D721Med (cell line): ENCODE measurements at regions not wholly inside any gene's neighbourhood (a gene's known extent, or its start where the extent isn't known, plus 50 kb on each side); places are given as distances from the start of the nearest gene placed in this dataset.
"Not testable (repeated sequence)": the region's sequence is repeated elsewhere in the genome, so short reads cannot be mapped to it uniquely, and the experiment has no call there.

Experiments
- DNase-seq: peaks from one replicate; pipeline ENCODE4 v3.0.0; 2011; ENCODE audit warnings: low spot score; ENCODE audit not compliant: insufficient read length
- FAIRE-seq: peaks from 2 replicates; lab custom pipeline; 2011; peaks lifted over from hg19 to GRCh38; lab: Jason Lieb, UNC
- CTCF ChIP-seq: IDR thresholded peaks from 2 replicates; pipeline ENCODE4 v1.5.1; 2012; ENCODE audit warnings: mild to moderate bottlenecking, control low read depth; ENCODE audit not compliant: insufficient read depth; ENCODE audit errors: missing control alignments

- no peak for FAIRE-seq
- TF ChIP-seq CTCF = no peak
- no peak for DNase-seq
These were observed 74.1 kb upstream of the MED13 start for GRCh38 chr17:62139141-62139540.

- DNase-seq, FAIRE-seq: not testable (repeated sequence)
These were observed 73.6 kb upstream of the MED13 start for GRCh38 chr17:62138676-62139121.

DNA sequence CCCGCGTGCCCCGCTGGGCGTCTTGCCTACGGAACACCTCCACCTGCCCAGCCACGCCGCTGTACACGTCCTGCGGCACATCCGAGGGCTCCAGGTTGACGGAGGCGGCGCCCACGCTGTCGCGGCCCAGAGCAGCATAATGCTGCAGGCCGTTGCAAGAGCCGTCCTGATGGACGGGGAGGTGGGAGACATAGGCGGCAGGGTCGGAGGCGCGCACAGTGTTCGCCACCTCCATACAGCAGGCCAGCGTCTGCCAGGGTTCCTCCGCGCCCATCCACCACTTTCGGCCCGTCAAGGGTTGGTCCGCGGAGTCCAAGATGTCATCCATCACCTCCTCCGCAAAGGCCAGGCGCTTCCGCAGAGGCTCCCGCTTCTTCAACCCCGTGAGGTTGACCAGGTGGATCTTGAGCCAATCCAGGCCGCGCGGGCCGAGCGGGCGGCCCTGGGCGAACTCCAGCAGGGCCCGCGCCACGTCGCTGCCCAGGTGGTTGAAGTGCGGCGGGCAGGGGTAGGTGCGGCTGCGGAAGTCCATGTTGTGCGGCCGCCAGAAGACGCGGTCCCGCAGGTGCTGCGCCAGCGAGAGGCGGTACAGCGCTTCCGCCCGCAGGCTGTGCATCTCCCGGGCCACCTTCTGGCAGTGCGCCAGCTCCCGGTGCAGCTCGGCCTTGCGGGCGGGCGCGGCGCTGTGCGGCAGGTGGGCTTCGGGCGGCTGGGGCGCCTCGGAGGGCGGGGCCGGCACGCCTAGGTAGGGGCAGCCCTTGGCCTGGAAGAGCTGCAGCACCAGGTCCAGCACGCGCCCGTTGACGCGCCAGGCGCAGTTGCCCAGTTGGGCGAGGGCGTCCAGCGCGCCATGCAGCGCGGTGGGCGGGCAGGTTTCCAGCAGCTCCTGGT, 72.9 kb upstream of the MED13 start:
- FAIRE-seq, DNase-seq: not testable (repeated sequence)

DNA sequence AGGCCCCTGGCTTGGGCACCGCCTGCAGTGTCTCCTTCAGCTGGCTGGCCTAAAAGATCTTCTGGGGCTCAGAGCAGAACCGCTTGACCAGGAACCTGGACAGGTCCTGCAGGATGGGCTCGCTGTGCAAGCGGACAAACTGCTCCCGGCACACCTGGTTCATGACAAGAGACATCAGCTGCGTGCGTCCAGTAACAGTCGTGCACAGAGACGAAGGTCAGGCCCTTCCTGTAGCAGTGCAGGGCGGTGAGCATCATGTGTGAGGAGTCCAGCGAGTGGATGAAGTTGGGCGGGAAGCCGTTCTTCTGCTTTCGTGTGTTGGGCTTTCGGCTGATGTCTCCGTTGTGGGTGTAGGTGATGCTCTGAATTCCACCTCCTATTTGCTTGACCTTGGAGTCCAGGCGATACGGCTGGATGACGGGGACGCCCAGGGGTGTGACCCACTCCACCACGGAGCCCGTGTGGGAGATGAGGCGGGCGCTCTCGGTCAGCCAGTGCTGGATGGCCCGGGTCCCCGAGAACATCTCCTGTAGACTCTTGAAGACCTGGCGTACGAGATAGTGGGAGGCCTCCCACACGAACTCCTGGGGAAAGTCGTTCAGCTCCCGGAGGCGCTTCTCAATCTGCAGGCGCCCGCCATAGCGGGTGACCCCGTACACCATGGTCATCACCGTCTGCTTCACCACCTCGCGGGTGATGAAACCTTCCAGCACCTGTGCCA, 72.1 kb upstream of the MED13 start:
- not testable (repeated sequence) for DNase-seq, FAIRE-seq

DNA sequence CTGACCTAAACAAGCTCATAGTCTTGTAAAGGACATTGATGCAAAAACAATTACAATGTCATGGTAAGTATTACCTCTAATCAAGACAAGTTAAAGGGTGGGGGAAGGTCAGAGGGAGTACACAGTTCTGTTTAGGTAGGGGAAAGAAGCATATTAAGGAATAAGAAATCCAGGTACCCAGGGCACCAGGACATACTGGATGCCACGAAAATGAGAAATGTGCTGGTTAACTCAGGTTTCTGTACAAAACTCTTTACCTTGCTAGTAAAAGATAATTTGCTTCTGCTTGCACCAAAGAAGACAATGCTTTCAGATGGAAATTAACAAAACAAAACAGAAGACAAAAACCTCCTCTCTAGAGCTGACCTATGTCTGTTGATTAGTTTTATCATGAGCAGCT, 70.7 kb upstream of the MED13 start:
- DNase-seq = no peak

GRCh38 chr17:62135096-62135495, 70.0 kb upstream of the MED13 start:
- not testable (repeated sequence) for FAIRE-seq, DNase-seq

More for the DNA sequence above, 70.7 kb upstream of the MED13 start:
- no peak for TF ChIP-seq CTCF
- no peak for FAIRE-seq

GRCh38 chr17:62134397-62134796, 69.3 kb upstream of the MED13 start:
- FAIRE-seq = no peak
- TF ChIP-seq CTCF = no peak
- no peak for DNase-seq

GRCh38 chr17:62131271-62131670, 66.2 kb upstream of the MED13 start:
- not testable (repeated sequence) for FAIRE-seq, DNase-seq

- DNase-seq = no peak
- FAIRE-seq = no peak
- no peak for TF ChIP-seq CTCF
These were observed 65.7 kb upstream of the MED13 start for GRCh38 chr17:62130739-62131138.
